ENCODE measurements at regions not wholly inside any gene's neighbourhood (a gene's known extent, or its start where the extent isn't known, plus 50 kb on each side); places are given as distances from the start of the nearest gene placed in this dataset.
"Not testable (repeated sequence)": the region's sequence is repeated elsewhere in the genome, so short reads cannot be mapped to it uniquely, and the experiment has no call there.

GRCh38 chr6:119865466-119866350 is 516.1 kb upstream of the MAN1A1 start:
- no peak for DNase-seq

- no peak for DNase-seq
Measured at GRCh38 chr6:119862719-119863118, 513.2 kb upstream of the MAN1A1 start.

GRCh38 chr6:119858901-119859300 is 509.3 kb upstream of the MAN1A1 start:
- no peak for DNase-seq

- DNase-seq: no peak
Measured at GRCh38 chr6:119856136-119856535, 506.6 kb upstream of the MAN1A1 start.

GRCh38 chr6:119848696-119849095 is 499.1 kb upstream of the MAN1A1 start:
- no peak for DNase-seq

GRCh38 chr6:119845161-119845560 is 495.6 kb upstream of the MAN1A1 start:
- DNase-seq: no peak

- DNase-seq: no peak
Measured at GRCh38 chr6:119844387-119844786, 494.8 kb upstream of the MAN1A1 start.

GRCh38 chr6:119842191-119842590 is 492.6 kb upstream of the MAN1A1 start:
- DNase-seq: no peak

- no peak for DNase-seq
Measured at GRCh38 chr6:119838043-119838442, 488.5 kb upstream of the MAN1A1 start.

- no peak for DNase-seq
Measured at GRCh38 chr6:119834418-119834817, 484.9 kb upstream of the MAN1A1 start.

GRCh38 chr6:119832411-119832810 is 482.9 kb upstream of the MAN1A1 start:
- no peak for DNase-seq

GRCh38 chr6:119830494-119831295 is 481.1 kb upstream of the MAN1A1 start:
- no peak for DNase-seq

- no peak for DNase-seq
Measured at GRCh38 chr6:119830069-119830468, 480.5 kb upstream of the MAN1A1 start.

GRCh38 chr6:119829499-119829898 is 479.9 kb upstream of the MAN1A1 start:
- not testable (repeated sequence) for DNase-seq

- DNase-seq: no peak
Measured at GRCh38 chr6:119829006-119829405, 479.4 kb upstream of the MAN1A1 start.

- DNase-seq: no peak
Measured at GRCh38 chr6:119821380-119821779, 471.8 kb upstream of the MAN1A1 start.

GRCh38 chr6:119818876-119819275 is 469.3 kb upstream of the MAN1A1 start:
- DNase-seq: no peak

GRCh38 chr6:119814609-119815400 is 465.2 kb upstream of the MAN1A1 start:
- DNase-seq: no peak

- no peak for DNase-seq
Measured at GRCh38 chr6:119802464-119802863, 452.9 kb upstream of the MAN1A1 start.

- no peak for DNase-seq
Measured at GRCh38 chr6:119801056-119801455, 451.5 kb upstream of the MAN1A1 start.

GRCh38 chr6:119800526-119800925 is 451.0 kb upstream of the MAN1A1 start:
- DNase-seq: no peak

- DNase-seq: no peak
Measured at GRCh38 chr6:119799596-119800509, 450.3 kb upstream of the MAN1A1 start.

All from activated CD4-positive, alpha-beta T cell treated with anti-CD3 and anti-CD28 coated beads, Interleukin-2, amount 50 U/mL, for 1 hour (primary cell).